Dermis blood vessel endothelial cell (primary cell): ENCODE measurements at regions not wholly inside any gene's neighbourhood (a gene's known extent, or its start where the extent isn't known, plus 50 kb on each side); places are given as distances from the start of the nearest gene placed in this dataset.

Source experiments
- DNase-seq: peaks from one replicate; pipeline ENCODE4 v3.0.0; 2010

- DNase-seq, result no peak
These were observed 228.8 kb downstream of the CDH11 start for GRCh38 chr16:64892835-64893785.

GRCh38 chr16:64889446-64889845 is 232.4 kb downstream of the CDH11 start:
- no peak for DNase-seq

DNA sequence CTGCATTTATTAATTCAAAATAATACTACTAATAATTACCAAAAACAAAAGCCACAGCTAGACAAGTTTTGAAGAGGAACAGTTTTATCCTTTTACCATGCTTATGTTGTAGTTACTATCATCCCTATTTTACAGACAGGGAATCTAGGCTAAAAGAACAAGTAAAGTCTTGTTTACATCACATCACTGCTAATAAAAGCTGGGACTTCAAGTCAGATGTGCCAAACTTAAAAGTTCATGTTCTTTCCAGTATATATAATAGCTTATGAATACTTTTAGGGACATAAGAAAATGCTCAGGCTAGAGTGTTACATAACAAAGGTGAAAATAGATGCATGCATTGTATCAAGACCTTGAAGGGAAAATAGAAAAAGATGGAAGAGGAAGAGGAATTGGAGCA is 234.2 kb downstream of the CDH11 start:
- DNase-seq, result no peak

DNA sequence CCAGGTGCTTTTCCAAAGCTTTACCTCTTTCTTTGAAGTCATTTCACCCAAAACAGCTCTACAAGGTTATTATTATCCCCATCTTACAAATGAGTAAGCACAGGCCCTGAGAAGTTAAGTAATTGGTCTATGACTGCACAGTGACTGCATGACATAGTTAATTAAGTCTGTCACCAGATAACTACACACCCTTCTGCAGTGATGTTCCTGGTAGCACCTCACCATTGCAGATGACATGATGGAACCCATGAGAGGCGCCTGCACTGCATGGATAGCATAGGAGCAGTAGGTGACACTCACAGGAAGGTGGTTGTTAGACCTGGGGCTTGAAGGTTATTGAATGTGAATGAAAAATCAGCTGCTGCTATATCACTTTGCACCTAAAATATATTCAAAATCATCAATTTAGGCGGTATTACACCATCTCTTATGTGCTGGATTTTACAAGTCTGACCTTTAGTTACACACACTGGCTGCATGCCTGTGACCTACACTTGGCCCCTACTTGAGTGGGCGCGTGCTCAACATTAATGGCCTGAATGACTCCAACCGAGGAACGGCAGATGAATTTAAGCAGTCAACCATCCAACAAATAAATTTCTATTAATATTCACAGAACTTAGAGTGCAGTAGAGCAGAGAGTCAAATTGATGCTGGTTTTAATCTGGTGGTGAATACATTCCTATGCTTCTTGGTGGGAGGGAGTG is 239.6 kb downstream of the CDH11 start:
- DNase-seq, result no peak

DNA sequence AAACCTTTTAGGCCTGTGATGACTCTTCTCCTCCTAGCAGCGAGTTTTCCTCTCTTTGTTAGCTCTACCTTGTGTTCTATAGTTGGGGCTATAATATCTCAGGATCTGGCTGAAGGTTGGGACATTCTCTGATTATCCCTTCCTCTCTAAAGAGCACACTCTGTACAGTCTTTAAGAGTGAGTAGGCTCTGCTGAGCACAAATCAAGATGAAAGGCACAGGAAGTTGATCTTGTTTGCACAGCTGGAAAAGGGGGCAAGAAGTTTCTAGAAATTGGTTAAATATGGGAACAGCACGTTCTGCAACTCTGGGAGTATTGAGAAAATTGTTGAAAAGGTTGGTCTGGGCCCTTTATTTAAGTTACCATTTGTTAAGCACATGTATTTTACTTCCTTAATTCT is 240.9 kb downstream of the CDH11 start:
- DNase-seq, result no peak

DNA sequence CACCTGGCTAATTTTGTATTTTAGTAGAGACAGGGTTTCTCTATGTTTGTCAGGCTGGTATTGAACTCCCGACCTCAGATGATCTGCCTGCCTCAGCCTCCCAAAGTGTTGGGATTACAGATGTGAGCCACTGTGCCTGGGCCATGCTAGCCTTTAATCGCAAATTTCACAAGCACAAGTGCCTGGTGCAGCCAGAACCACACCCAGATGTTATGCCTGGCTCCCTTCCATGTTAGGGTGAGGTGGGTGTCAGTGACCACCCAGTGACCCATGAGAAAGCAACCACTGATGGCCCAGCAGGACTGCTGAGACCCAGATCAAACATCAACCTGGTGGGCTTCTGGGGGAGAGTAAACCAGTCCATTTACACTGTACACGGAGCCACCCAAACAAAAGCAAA is 241.9 kb downstream of the CDH11 start:
- no peak for DNase-seq

DNA sequence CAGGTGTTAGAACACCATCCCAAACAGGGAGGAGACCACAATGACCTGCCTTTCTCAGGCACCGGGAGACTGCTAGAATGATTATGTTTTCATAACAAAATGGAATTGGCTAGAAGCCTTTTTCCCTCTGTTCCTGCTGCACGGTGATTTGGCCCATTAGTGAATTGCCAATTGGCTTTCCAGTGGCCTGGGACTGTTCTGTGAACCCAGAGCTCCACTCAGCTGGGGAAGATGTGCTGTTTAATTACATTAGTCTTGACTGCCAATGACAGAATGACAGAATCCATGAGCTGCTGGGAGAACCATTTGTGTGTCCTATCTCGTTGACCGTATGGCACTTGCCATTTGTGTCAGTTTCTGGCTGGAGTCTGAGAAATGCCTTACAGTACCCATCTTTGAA is 242.9 kb downstream of the CDH11 start:
- DNase-seq, result no peak

GRCh38 chr16:64872101-64872500 is 249.8 kb downstream of the CDH11 start:
- no peak for DNase-seq

DNA sequence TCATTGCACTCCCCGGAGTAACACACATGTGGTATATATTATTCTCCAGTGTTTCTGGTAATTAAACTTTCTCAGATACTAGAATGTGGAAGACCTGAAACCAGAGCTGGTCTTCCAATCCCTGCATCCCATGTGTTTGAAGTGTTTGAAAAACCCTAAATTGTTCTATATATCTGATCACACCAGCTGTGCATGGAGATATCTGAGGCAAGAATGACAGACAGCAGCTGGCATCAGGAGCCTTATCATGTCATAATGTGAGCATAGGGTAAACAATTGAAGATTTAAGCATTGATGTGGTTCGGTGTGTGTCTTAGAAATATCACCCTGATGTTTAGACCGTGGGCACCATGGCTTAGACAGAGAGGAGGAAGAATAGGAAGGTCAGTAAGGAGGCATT is 251.0 kb downstream of the CDH11 start:
- DNase-seq, result no peak

DNA sequence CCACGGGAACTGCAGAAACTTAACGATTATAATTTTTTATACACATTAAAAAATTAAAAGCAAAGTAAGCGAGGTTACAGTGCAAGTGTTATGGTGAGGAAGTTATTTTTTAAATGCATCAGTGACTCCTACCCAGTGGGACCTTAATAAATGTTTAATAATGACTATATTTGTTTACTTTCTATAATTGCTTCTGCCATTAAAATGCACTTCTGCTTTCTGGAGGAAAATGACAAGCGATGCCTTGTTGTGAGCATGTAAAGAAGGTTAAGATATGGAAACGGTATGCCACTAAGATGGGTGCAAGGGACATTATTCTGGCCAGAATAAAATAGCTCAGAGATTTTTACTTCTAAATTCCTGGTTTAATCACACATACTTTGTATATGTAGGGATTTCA is 252.1 kb downstream of the CDH11 start:
- DNase-seq, result no peak

- no peak for DNase-seq
These were observed 255.8 kb downstream of the CDH11 start for GRCh38 chr16:64866021-64866420.

- no peak for DNase-seq
These were observed 256.7 kb downstream of the CDH11 start for GRCh38 chr16:64865069-64865696.

GRCh38 chr16:64864232-64864809 is 257.5 kb downstream of the CDH11 start:
- DNase-seq, result no peak

- DNase-seq, result no peak
These were observed 263.8 kb downstream of the CDH11 start for GRCh38 chr16:64858076-64858475.

GRCh38 chr16:64857411-64857810 is 264.5 kb downstream of the CDH11 start:
- no peak for DNase-seq

- no peak for DNase-seq
These were observed 268.3 kb downstream of the CDH11 start for GRCh38 chr16:64853551-64853950.

GRCh38 chr16:64846966-64847365 is 274.9 kb downstream of the CDH11 start:
- no peak for DNase-seq

GRCh38 chr16:64845071-64845470 is 276.8 kb downstream of the CDH11 start:
- no peak for DNase-seq

DNA sequence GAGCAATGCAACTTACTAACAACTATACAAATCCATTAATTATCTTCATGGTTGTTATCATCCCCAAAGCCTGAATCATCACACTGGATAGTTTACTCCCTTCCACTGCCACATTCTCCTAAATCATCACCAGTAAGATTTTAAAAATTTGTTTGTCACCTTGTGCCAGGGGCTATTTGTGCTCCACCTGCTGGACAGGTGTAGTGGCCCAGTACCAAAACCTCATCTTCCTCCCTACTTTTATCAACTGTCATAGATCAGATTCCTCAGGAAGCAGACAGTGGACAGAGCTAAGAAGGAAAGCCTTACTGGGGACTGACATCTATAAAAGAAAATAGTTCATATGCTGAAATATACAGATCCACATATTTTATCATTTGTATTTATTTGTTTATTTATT is 280.4 kb downstream of the CDH11 start:
- no peak for DNase-seq

- DNase-seq, result no peak
These were observed 280.8 kb downstream of the CDH11 start for GRCh38 chr16:64841071-64841470.

GRCh38 chr16:64830653-64831052 is 291.2 kb downstream of the CDH11 start:
- no peak for DNase-seq

GRCh38 chr16:64829678-64830077 is 292.2 kb downstream of the CDH11 start:
- DNase-seq, result no peak

DNA sequence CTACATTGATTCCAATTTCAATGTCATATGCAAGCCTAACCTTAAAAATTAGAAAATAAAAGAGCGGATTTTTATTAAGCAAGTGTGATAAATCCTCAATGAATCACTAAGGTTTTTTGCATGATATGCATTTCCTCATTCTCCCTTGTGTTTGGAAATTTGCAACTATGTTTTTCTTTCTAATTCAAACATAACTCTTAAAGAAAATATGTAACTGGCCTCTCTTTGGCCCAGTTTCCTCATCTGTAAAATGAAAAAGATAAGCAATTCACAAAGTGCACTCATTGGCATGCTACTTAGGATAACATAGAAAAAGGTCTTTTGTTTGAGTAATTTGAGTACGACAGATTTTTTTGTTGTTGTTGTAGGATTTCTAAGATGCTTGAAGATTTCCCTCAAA is 295.5 kb downstream of the CDH11 start:
- DNase-seq, result no peak
